H7 (cell line): ENCODE measurements at regions not wholly inside any gene's neighbourhood (a gene's known extent, or its start where the extent isn't known, plus 50 kb on each side); places are given as distances from the start of the nearest gene placed in this dataset.
"Not testable (repeated sequence)": the region's sequence is repeated elsewhere in the genome, so short reads cannot be mapped to it uniquely, and the experiment has no call there.

Experiments
- DNase-seq: peaks from one replicate; pipeline ENCODE4 v3.0.0; 2012
- H3K27me3 ChIP-seq: 2 replicates; pipeline ENCODE4 v1.6.0; 2011; ENCODE audit warnings: mild to moderate bottlenecking, low read length; ENCODE audit not compliant: control insufficient read depth, insufficient read depth
- H3K36me3 ChIP-seq: replicated peaks from 2 replicates; pipeline ENCODE4 v1.5.1; 2011; ENCODE audit warnings: low read length; ENCODE audit not compliant: control insufficient read depth, insufficient read depth
- H3K4me3 ChIP-seq: 2 replicates; pipeline ENCODE4 v1.5.1; 2011; ENCODE audit warnings: low read depth, mild to moderate bottlenecking, control low read depth, low read length, moderate library complexity; ENCODE audit not compliant: insufficient read depth

- no peaks in the 10 kb centered on the region for H3K36me3 ChIP-seq
- no peaks in the 10 kb centered on the region for H3K27me3 ChIP-seq
- no peak for DNase-seq
- H3K4me3 ChIP-seq: no peak overlapping the region
Observed at GRCh38 chr13:74741732-74742131, 607.5 kb upstream of the KLF12 start.

GRCh38 chr13:74732736-74733385, 598.7 kb upstream of the KLF12 start:
- H3K27me3 ChIP-seq: no peaks in the 10 kb centered on the region
- DNase-seq: no peak
- H3K36me3 ChIP-seq: no peaks in the 10 kb centered on the region
- H3K4me3 ChIP-seq: no peak overlapping the region

GRCh38 chr13:74731731-74732130, 597.5 kb upstream of the KLF12 start:
- Histone ChIP-seq H3K4me3 (no peak overlapping the region), H3K36me3 (no peaks in the 10 kb centered on the region), H3K27me3 (no peaks in the 10 kb centered on the region)
- no peak for DNase-seq

- Histone ChIP-seq H3K36me3 (no peaks in the 10 kb centered on the region), H3K27me3 (no peaks in the 10 kb centered on the region), H3K4me3 (no peak overlapping the region)
- no peak for DNase-seq
Observed at GRCh38 chr13:74730556-74731331, 596.5 kb upstream of the KLF12 start.

- no peaks in the 10 kb centered on the region for H3K36me3 ChIP-seq
- no peak for DNase-seq
- H3K27me3 ChIP-seq: no peaks in the 10 kb centered on the region
- H3K4me3 ChIP-seq: no peak overlapping the region
Observed at GRCh38 chr13:74726206-74726605, 592.0 kb upstream of the KLF12 start.

GRCh38 chr13:74718232-74718842, 584.1 kb upstream of the KLF12 start:
- H3K36me3 ChIP-seq, DNase-seq, H3K4me3 ChIP-seq, H3K27me3 ChIP-seq: not testable (repeated sequence)

- Histone ChIP-seq H3K4me3 (no peak overlapping the region), H3K36me3 (no peaks in the 10 kb centered on the region), H3K27me3 (no peaks in the 10 kb centered on the region)
- no peak for DNase-seq
Observed at GRCh38 chr13:74715718-74716117, 581.5 kb upstream of the KLF12 start.

GRCh38 chr13:74710006-74710405, 575.8 kb upstream of the KLF12 start:
- no peak for DNase-seq
- Histone ChIP-seq H3K4me3 (no peak overlapping the region), H3K27me3 (no peaks in the 10 kb centered on the region), H3K36me3 (no peaks in the 10 kb centered on the region)

GRCh38 chr13:74709226-74709625, 575.0 kb upstream of the KLF12 start:
- DNase-seq: no peak
- Histone ChIP-seq H3K27me3 (no peaks in the 10 kb centered on the region), H3K4me3 (no peak overlapping the region), H3K36me3 (no peaks in the 10 kb centered on the region)

- DNase-seq: no peak
- Histone ChIP-seq H3K27me3 (no peaks in the 10 kb centered on the region), H3K36me3 (no peaks in the 10 kb centered on the region), H3K4me3 (no peak overlapping the region)
Observed at GRCh38 chr13:74708629-74709028, 574.4 kb upstream of the KLF12 start.

GRCh38 chr13:74707291-74707690, 573.1 kb upstream of the KLF12 start:
- Histone ChIP-seq H3K4me3 (no peak overlapping the region), H3K36me3 (no peaks in the 10 kb centered on the region), H3K27me3 (no peaks in the 10 kb centered on the region)
- no peak for DNase-seq

GRCh38 chr13:74706801-74707200, 572.6 kb upstream of the KLF12 start:
- Histone ChIP-seq H3K36me3 (no peaks in the 10 kb centered on the region), H3K4me3 (no peak overlapping the region), H3K27me3 (no peaks in the 10 kb centered on the region)
- no peak for DNase-seq

GRCh38 chr13:74705438-74705837, 571.2 kb upstream of the KLF12 start:
- DNase-seq: no peak
- Histone ChIP-seq H3K36me3 (no peaks in the 10 kb centered on the region), H3K4me3 (no peak overlapping the region), H3K27me3 (no peaks in the 10 kb centered on the region)

GRCh38 chr13:74703855-74704387, 569.7 kb upstream of the KLF12 start:
- Histone ChIP-seq H3K4me3 (no peak overlapping the region), H3K27me3 (no peaks in the 10 kb centered on the region), H3K36me3 (no peaks in the 10 kb centered on the region)
- DNase-seq: no peak
